ENCODE measurements at regions not wholly inside any gene's neighbourhood (a gene's known extent, or its start where the extent isn't known, plus 50 kb on each side); places are given as distances from the start of the nearest gene placed in this dataset.
"Not testable (repeated sequence)": the region's sequence is repeated elsewhere in the genome, so short reads cannot be mapped to it uniquely, and the experiment has no call there.

GRCh38 chr14:106340658-106341057 is 814.3 kb downstream of the TMEM121 start:
- not testable (repeated sequence) for TF ChIP-seq CTCF (conservative IDR thresholded peaks at IDR 0.05 in 1 of 2, IDR thresholded peaks at IDR 0.05 in 1 of 2; ENCODE audit: low read depth in 1 of 2, low read length in 2 of 2); EZH2 (IDR thresholded peaks at IDR 0.05; ENCODE audit: low read length, missing control alignments)
